HepG2 (cell line): ENCODE measurements at regions not wholly inside any gene's neighbourhood (a gene's known extent, or its start where the extent isn't known, plus 50 kb on each side); places are given as distances from the start of the nearest gene placed in this dataset.

ENCODE experiments used
- EED ChIP-seq: sonication (generic); formaldehyde crosslinking; IDR thresholded peaks from 2 replicates; pipeline ENCODE4 v1.5.0; 2020; ENCODE audit warnings: mild to moderate bottlenecking, missing genetic modification reagents
- FOSL2 ChIP-seq: sonication (generic); formaldehyde crosslinking; IDR thresholded peaks from 2 replicates; pipeline ENCODE4 v1.4.0; 2020; ENCODE audit warnings: missing genetic modification reagents
- MYC ChIP-seq: sonication (generic); formaldehyde crosslinking; IDR thresholded peaks from 2 replicates; pipeline ENCODE4 v1.9.0; 2021; ENCODE audit warnings: missing genetic modification reagents, borderline replicate concordance
- NR2C2 ChIP-seq: sonication (generic); formaldehyde crosslinking; IDR thresholded peaks from 2 replicates; pipeline ENCODE4 v1.4.0; 2020; ENCODE audit warnings: missing genetic modification reagents, mild to moderate bottlenecking, moderate library complexity, borderline replicate concordance
- WIZ ChIP-seq: sonication (generic); formaldehyde crosslinking; IDR thresholded peaks from 2 replicates; pipeline ENCODE4 v1.5.1; 2020; ENCODE audit warnings: mild to moderate bottlenecking, missing genetic modification reagents
- ZNF263 ChIP-seq: sonication (generic); formaldehyde crosslinking; IDR thresholded peaks from 2 replicates; pipeline ENCODE4 v1.4.0; 2020; ENCODE audit warnings: missing genetic modification reagents
- ZNF274 ChIP-seq: sonication (generic); formaldehyde crosslinking; IDR thresholded peaks from 2 replicates; pipeline ENCODE4 v1.5.1; 2020; ENCODE audit warnings: mild to moderate bottlenecking, missing genetic modification reagents

DNA sequence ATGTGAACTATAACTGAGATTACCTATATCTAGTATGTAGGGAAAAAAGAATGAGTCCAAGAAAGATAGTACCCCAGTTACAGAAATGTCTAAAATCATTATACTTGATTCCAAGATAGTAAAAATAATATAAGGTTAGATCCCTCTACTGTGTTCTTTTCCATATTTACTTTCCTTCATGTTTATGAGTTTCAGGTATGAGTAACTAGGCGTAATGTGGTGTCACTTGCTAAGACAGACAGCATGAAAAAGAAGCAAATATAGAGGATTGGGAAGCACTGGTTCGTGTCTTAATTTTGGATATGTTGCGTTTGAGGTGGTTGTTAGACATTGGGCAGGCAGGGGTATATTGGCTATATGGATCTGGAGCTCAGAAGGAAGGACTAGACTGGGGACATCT is 168.1 kb upstream of the PFN2 start:
- TF ChIP-seq EED, result no peak
- no peak for TF ChIP-seq WIZ (CRISPR knock-in tag)
- no peak for TF ChIP-seq MYC (CRISPR knock-in tag)
- TF ChIP-seq ZNF263 (CRISPR knock-in tag), result no peak
- TF ChIP-seq NR2C2 (CRISPR knock-in tag), result no peak
- no peak for TF ChIP-seq FOSL2 (CRISPR knock-in tag)
- no peak for TF ChIP-seq ZNF274 (CRISPR knock-in tag)
